Inferior parietal cortex (tissue), 1 donor: ENCODE measurements at regions not wholly inside any gene's neighbourhood (a gene's known extent, or its start where the extent isn't known, plus 50 kb on each side); places are given as distances from the start of the nearest gene placed in this dataset.
"Not testable (repeated sequence)": the region's sequence is repeated elsewhere in the genome, so short reads cannot be mapped to it uniquely, and the experiment has no call there.

Experiments used
- DNase-seq: peaks from one replicate; pipeline ENCODE4 v3.0.0-alpha.2; 2016; ENCODE audit errors: extremely low spot score

GRCh38 chr17:45554479-45554878, 64.0 kb upstream of the PLEKHM1 start:
- not testable (repeated sequence) for DNase-seq

DNA sequence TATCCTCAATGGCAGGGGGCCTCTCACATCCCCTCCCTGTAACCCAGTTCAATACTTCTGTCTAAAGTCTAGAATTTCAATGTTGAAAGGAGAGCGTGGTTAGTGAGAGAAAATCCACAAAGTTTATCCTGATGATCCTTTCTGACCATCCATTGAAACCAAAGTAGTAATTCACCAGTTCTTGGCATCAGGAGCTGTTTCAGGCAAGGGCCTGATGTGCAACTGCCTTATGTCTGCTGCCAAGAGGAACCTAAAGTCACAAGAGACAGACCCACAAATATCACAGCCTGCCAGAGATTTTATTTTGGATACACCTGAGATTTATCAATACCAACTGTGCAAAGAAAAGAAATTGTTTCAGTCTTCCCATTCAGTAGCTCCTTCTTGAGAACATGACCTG, 68.3 kb upstream of the PLEKHM1 start:
- DNase-seq = not testable (repeated sequence)

GRCh38 chr17:45562868-45563267, 72.3 kb upstream of the PLEKHM1 start:
- not testable (repeated sequence) for DNase-seq

DNA sequence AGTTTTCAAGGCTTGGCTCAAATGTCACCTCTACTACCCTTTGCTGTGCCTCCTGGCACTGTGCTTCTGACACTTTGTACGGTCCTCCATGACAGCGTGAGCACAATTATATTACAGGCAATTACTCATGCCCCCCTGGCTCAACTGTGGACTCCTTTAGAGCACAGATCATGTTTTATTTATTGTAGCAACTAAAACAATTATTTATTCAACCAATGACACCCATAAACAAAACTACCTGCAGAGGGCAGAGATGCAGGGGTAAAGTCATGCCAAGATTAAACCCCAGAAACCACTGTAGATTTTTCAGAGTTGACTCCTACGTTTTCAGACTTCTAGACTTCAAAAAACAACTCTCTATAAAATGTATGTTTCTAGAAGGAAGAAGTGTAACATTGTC, 72.8 kb upstream of the PLEKHM1 start:
- not testable (repeated sequence) for DNase-seq

GRCh38 chr17:45568275-45568674, 77.8 kb upstream of the PLEKHM1 start:
- not testable (repeated sequence) for DNase-seq

GRCh38 chr17:45573326-45573725, 82.8 kb upstream of the PLEKHM1 start:
- DNase-seq = not testable (repeated sequence)

GRCh38 chr17:45573924-45574770, 83.6 kb upstream of the PLEKHM1 start:
- no peak for DNase-seq

GRCh38 chr17:45575126-45575885, 84.8 kb upstream of the PLEKHM1 start:
- DNase-seq = no peak

GRCh38 chr17:45576527-45577307, 86.2 kb upstream of the PLEKHM1 start:
- DNase-seq = not testable (repeated sequence)

GRCh38 chr17:45577571-45578279, 87.2 kb upstream of the PLEKHM1 start:
- DNase-seq = no peak

GRCh38 chr17:45578516-45579455, 88.3 kb upstream of the PLEKHM1 start:
- no peak for DNase-seq

- no peak for DNase-seq
Observed at GRCh38 chr17:45579529-45580495, 89.3 kb upstream of the PLEKHM1 start.

GRCh38 chr17:45580924-45581323, 90.4 kb upstream of the PLEKHM1 start:
- no peak for DNase-seq

DNA sequence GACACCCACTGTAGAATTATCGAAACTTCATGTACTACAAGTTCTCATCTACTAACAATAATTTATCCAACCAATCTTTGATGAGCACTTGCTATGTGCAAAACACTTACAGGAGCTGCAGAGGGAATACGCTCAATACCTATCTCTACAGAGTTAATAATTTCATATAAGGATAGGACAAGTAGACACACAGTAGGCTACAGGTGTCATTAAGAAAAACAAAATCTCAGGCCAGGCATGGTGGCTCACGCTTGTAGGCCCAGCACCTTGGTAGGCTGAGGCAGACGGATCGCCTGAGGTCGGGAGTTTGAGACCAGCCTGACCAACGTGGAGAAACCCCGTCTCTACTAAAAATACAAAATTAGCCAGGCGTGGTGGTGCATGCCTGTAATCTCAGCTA, 91.3 kb upstream of the PLEKHM1 start:
- no peak for DNase-seq

DNA sequence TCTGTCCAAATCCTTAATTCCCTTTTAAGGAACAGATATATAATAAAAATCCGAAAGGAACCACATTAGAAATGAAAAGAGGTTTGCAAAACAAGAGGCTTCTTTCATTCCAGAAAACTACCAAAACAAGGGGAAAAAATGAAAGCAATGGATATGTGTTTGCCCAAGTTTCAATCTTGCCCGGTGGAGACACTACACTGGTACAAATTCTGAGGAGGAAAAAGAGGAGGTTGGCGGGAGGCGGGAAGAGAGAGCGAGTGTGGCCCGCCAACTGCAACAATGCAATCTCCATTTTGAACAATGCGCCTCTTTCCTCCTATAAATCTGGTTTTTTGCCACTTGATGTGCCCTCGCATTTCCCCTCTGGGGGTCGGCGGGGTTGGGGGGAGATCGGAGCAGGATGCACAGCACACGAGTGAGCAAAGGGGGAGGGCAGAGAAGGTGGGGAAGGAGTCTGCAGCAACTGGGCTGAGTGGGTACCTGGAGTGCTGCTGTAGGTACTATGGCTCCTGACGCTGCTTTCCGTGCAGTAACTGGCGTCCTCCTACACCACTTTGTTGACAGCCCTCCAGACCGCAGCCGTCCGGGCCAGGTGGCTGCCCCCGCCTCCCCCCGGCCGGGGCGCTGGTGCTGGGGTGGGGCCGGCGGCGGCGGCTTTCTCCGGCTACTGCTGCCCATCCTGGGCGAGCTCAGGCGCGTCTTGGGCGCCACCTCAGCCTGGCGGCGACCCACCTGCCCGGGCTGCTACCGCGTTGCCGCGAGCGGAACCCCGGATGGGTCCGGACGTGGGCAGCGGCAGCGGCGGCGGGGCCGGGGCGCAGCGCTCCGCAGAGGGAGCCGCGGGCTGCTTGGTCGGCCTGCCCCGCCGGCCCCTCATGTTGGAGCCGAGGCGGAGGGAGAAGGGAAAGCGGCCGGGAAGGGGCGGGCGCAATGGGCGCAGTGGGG, 93.8 kb upstream of the PLEKHM1 start:
- DNase-seq = peak; percentile 84

GRCh38 chr17:45585037-45585733, 94.7 kb upstream of the PLEKHM1 start:
- peak; percentile 91 for DNase-seq
